HL-60 (cell line): ENCODE measurements at regions not wholly inside any gene's neighbourhood (a gene's known extent, or its start where the extent isn't known, plus 50 kb on each side); places are given as distances from the start of the nearest gene placed in this dataset.

Experiments
- DNase-seq, 2 experiments: peaks; one replicate each; pipeline ENCODE4 v3.0.0-alpha.2; 2010 to 2020; ENCODE audit warnings: low read depth in 1 of 2, low spot score in 1 of 2
- H3K27ac ChIP-seq: fragments of 250-450 bp; sonication (Bioruptor Pico); replicated peaks from 2 replicates; pipeline ENCODE4 v1.5.1; 2020; ENCODE audit warnings: mild to moderate bottlenecking, moderate library complexity
- H3K27me3 ChIP-seq: fragments of 250-450 bp; sonication (Bioruptor Pico); 2 replicates; pipeline ENCODE4 v1.5.1; 2021; ENCODE audit warnings: mild to moderate bottlenecking, moderate library complexity; ENCODE audit not compliant: insufficient read depth, poor library complexity, severe bottlenecking
- H3K4me3 ChIP-seq: replicated peaks from 2 replicates; pipeline ENCODE4 v1.5.1; 2011; ENCODE audit warnings: mild to moderate bottlenecking, control low read depth, low read length; ENCODE audit not compliant: insufficient read depth
- CTCF ChIP-seq: IDR thresholded peaks from one replicate; pipeline ENCODE4 v1.5.1; 2011; ENCODE audit warnings: low read length, control low read depth, inconsistent platforms; ENCODE audit not compliant: insufficient read depth
- GABPA ChIP-seq: IDR thresholded peaks from 2 replicates; pipeline ENCODE4 v1.6.1; 2012; ENCODE audit warnings: low read depth
- POLR2AphosphoS5 ChIP-seq: IDR thresholded peaks from 2 replicates; pipeline ENCODE4 v1.6.1; 2012; ENCODE audit warnings: low read depth
- REST ChIP-seq: IDR thresholded peaks from 2 replicates; pipeline ENCODE4 v1.6.1; 2012; ENCODE audit warnings: low read depth; ENCODE audit not compliant: insufficient replicate concordance
- SPI1 ChIP-seq: IDR thresholded peaks from 2 replicates; pipeline ENCODE4 v1.6.1; 2012; ENCODE audit warnings: low read depth, mild to moderate bottlenecking, borderline replicate concordance

DNA sequence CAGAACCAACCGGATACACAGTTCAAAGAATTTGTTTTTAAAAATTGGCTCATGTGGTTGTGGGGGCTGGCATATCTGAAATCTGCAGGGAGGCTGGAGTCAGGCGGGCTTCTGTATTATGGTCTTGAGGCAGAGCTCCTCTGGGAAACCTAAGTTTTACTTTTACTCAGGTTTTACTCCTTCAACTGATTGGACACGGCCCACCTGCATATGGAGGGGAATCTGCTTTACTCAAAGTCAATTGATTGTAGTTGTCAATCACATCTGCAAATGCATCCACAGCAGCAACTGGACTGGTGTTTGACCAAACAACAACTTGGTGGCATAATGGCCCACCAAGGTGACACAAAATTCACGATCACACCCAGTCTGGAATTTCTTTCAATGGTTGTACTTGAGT is 103.4 kb downstream of the ERMARD start:
- no peak for TF ChIP-seq GABPA
- TF ChIP-seq SPI1: no peak
- TF ChIP-seq CTCF: no peak
- TF ChIP-seq POLR2AphosphoS5: no peak
- TF ChIP-seq REST: no peak
- no peak for DNase-seq
- Histone ChIP-seq H3K27ac (no peak overlapping the region), H3K27me3 (no peaks in the 10 kb centered on the region), H3K4me3 (no peak overlapping the region)

- no peaks in the 10 kb centered on the region for H3K27me3 ChIP-seq
- no peak overlapping the region for H3K27ac ChIP-seq
- no peak for DNase-seq
- TF ChIP-seq CTCF: no peak
- no peak for TF ChIP-seq REST
- TF ChIP-seq POLR2AphosphoS5: no peak
- TF ChIP-seq SPI1: no peak
- TF ChIP-seq GABPA: no peak
- no peak overlapping the region for H3K4me3 ChIP-seq
Observed at GRCh38 chr6:169854083-169854725, 102.8 kb downstream of the ERMARD start.

DNA sequence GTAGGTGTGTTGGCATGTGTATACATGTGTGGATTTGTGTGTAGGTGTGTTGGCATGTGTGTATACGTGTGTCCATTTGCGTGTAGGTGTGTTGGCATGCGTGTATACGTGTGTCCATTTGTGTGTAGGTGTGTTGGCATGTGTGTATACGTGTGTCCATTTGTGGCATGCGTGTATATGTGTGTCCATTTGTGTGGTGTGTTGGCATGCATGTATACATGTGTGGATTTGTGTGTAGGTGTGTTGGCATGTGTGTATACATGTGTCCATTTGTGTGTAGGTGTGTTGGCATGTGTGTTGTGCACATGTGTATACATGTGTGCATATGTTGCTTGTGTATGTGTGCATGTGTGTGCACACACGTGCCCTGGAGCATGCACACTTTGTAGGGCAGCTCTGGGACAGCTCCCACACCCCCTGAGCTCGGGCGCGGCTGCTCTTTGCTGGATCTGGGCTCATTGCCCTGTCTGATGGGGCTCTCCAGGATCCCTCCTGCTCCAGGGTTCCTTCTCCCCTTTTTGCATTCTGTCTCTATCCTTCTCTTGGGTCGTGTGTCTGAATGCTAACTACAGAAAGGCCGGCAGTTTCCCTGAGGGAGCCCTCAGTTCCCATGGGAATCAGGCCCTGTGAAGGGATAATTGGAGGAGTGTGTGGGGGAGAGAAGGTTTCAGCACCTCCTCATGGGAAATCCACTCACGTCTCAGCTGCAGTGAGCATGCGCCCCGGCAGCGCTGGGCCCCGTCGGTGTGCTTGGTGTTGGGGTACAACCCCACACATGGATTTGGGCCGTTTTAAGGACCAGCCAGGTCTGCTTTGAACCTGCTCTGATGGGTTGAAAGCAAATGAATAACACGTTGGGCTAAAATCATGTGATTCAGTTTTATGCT is 102.0 kb downstream of the ERMARD start:
- TF ChIP-seq GABPA (no peak), CTCF (no peak), POLR2AphosphoS5 (no peak), REST (no peak), SPI1 (no peak)
- Histone ChIP-seq H3K27me3 (no peaks in the 10 kb centered on the region), H3K27ac (no peak overlapping the region), H3K4me3 (no peak overlapping the region)
- no peak for DNase-seq
